Breast epithelium (tissue), 4 donors: ENCODE measurements at regions not wholly inside any gene's neighbourhood (a gene's known extent, or its start where the extent isn't known, plus 50 kb on each side); places are given as distances from the start of the nearest gene placed in this dataset.

ENCODE experiments used
- DNase-seq, 2 donors: peaks; one replicate each; pipeline ENCODE4 v3.0.0-alpha.2; 2019; ENCODE audit warnings: low spot score in 2 of 2
- H3K27ac ChIP-seq, 2 donors: fragments of 200-600 bp; sonication (generic) in 1 of 2; one replicate each; pipeline ENCODE4 v1.5.1; 2016 to 2019; ENCODE audit warnings: mild to moderate bottlenecking in 1 of 2
- H3K27me3 ChIP-seq, 2 donors: fragments of 200-600 bp; sonication (generic) in 1 of 2; one replicate each; pipeline versions ENCODE4 v1.5.1 to v1.6.0; 2017 to 2019; ENCODE audit warnings: control low read depth in 1 of 2, mild to moderate bottlenecking in 1 of 2
- H3K36me3 ChIP-seq: fragments of 200-600 bp; one replicate; pipeline ENCODE4 v1.5.1; 2019
- H3K4me1 ChIP-seq, 2 donors: fragments of 200-600 bp; sonication (generic); one replicate each; pipeline ENCODE4 v1.5.1; 2016 to 2019; ENCODE audit warnings: control low read depth in 1 of 2
- H3K4me3 ChIP-seq, 3 donors: fragments of 200-600 bp; sonication (generic); 1 replicate in 2 of 3; 2 replicates in 1 of 3; pipeline ENCODE4 v1.5.1; 2016 to 2019; ENCODE audit warnings: mild to moderate bottlenecking in 3 of 3, moderate library complexity in 2 of 3
- H3K9me3 ChIP-seq, 2 donors: fragments of 200-600 bp; sonication (generic) in 1 of 2; one replicate each; pipeline ENCODE4 v1.5.1; 2016 to 2019; ENCODE audit warnings: control low read depth in 1 of 2
- POLR2A ChIP-seq: fragments of 450-650 bp; IDR thresholded peaks from one replicate; pipeline ENCODE4 v1.6.1; 2016; ENCODE audit warnings: antibody characterized with exemption, mild to moderate bottlenecking, moderate library complexity
- POLR2AphosphoS5 ChIP-seq, 3 donors: sonication (generic); formaldehyde crosslinking; IDR thresholded peaks; one replicate each; pipeline ENCODE4 v1.6.1; 2017; ENCODE audit warnings: antibody characterized with exemption in 3 of 3
- intact Hi-C: fragments of 100-400 bp; cut with DNase I; formaldehyde crosslinking; loops from one replicate; pipeline ENCODE4 v1.15.1; 2023; ENCODE audit warnings: low total_unique reads
- TF ChIP-seq, protein P1 (sequence below), 3 donors: fragments of 450-650 bp; IDR thresholded peaks; one replicate each; pipeline ENCODE4 v1.5.1; 2016 to 2017; ENCODE audit warnings: antibody characterized with exemption in 3 of 3, mild to moderate bottlenecking in 3 of 3, moderate library complexity in 3 of 3

DNA sequence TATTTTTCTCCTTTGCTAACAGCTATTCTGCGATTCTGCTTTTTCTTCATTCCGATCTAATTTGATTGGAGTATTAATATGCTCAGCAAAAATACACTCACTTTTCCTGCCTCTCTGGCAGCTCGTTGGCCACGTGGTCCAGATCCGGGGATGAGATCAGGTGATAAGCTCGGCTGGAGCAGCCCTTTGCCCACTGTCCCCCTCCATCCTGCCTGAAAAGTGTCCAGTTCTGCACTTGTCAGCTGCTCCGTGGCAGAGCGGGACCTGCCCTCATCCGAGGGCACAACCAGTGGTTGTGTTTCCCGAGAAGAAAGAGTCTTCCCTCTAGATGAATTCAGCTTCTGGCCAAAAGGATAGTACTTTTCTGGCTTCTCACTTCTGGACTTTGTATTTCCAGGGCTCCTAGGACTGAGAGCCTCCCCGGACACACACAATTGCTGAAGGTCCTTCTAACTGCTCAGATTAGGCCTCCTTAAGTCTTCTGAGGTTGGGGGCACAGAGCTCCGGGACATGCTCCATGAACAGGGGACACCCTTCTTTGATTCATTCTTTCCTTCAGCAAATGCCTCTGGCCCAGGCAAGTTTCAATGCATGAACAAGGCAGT lies 103.9 kb upstream of the ALDH1A3 start:
- intact Hi-C loops, result no loop called here
- DNase-seq, result no peak
- Histone ChIP-seq H3K27me3 (no peaks in the 10 kb centered on the region), H3K36me3 (no peaks in the 10 kb centered on the region), H3K9me3 (no peaks in the 10 kb centered on the region), H3K4me1 (peaks cover 0 to 6% of the 10 kb centered on the region in 2 donors), H3K4me3 (no peak overlapping the region), H3K27ac (no peak overlapping the region)
- TF ChIP-seq POLR2A, result no peak

DNA sequence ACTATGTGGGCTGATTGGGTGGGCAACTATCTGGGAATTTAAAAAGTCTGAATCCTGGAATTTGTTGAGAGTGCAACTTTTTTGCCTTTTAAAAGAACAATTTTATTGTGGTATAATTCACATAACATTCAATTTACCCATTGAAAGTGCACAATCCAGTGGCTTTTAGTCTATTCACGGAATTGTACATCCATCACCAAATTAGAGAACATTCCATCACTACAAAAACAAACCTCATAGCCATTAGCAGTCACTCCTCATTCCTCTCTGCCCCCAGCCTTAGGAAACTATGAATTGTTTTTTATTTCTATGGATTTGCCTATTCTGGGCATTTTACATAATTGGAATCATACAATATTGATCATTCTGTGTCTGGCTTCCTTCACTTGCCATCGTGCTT lies 101.8 kb upstream of the ALDH1A3 start:
- intact Hi-C loops, result no loop called here
- no peak overlapping the region for H3K4me3 ChIP-seq
- no peaks in the 10 kb centered on the region for H3K36me3 ChIP-seq
- no peak for TF ChIP-seq POLR2AphosphoS5 (IDR thresholded peaks at IDR 0.05)
- no peak for TF ChIP-seq POLR2A
- TF ChIP-seq, protein P1, sequence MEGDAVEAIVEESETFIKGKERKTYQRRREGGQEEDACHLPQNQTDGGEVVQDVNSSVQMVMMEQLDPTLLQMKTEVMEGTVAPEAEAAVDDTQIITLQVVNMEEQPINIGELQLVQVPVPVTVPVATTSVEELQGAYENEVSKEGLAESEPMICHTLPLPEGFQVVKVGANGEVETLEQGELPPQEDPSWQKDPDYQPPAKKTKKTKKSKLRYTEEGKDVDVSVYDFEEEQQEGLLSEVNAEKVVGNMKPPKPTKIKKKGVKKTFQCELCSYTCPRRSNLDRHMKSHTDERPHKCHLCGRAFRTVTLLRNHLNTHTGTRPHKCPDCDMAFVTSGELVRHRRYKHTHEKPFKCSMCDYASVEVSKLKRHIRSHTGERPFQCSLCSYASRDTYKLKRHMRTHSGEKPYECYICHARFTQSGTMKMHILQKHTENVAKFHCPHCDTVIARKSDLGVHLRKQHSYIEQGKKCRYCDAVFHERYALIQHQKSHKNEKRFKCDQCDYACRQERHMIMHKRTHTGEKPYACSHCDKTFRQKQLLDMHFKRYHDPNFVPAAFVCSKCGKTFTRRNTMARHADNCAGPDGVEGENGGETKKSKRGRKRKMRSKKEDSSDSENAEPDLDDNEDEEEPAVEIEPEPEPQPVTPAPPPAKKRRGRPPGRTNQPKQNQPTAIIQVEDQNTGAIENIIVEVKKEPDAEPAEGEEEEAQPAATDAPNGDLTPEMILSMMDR (IDR thresholded peaks at IDR 0.05), result no peak
- no peaks in the 10 kb centered on the region for H3K27me3 ChIP-seq
- no peaks in the 10 kb centered on the region for H3K4me1 ChIP-seq
- no peak for DNase-seq
- H3K9me3 ChIP-seq, result no peaks in the 10 kb centered on the region
- H3K27ac ChIP-seq, result no peak overlapping the region

DNA sequence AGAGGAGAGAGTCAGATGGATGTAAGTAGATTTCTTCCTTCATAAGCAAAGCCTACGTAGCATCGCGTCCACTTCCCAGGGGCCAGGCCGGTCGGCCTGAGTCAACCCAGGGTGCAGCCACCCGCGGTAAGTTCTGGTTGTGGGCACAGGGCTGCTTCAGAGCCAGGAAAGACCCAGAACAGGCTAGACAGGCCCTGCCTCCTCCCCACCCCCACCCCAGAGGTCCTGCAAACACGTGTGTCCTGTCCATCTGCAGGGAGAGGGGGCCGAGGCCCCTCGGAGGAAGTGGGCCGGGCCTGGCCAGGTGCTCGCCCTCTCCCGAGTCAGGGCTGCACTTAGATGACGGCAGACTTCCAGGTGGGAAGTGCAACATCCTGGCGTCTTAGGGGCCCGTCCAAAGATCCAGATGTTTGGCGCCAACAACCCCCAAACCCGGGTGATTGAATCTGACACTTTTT lies 100.8 kb upstream of the ALDH1A3 start:
- intact Hi-C loops, result no loop called here
- H3K9me3 ChIP-seq, result no peaks in the 10 kb centered on the region
- H3K4me3 ChIP-seq, result no peak overlapping the region
- TF ChIP-seq POLR2AphosphoS5 (IDR thresholded peaks at IDR 0.05) (no peak), POLR2A (no peak)
- TF ChIP-seq, protein P1 (IDR thresholded peaks at IDR 0.05), result no peak
- no peaks in the 10 kb centered on the region for H3K36me3 ChIP-seq
- H3K4me1 ChIP-seq, result no peaks in the 10 kb centered on the region
- no peaks in the 10 kb centered on the region for H3K27me3 ChIP-seq
- peak overlapping the region in 1 of 2 donors; percentile 19 for H3K27ac ChIP-seq
- peak in 1 of 2 donors; percentile 9 for DNase-seq

DNA sequence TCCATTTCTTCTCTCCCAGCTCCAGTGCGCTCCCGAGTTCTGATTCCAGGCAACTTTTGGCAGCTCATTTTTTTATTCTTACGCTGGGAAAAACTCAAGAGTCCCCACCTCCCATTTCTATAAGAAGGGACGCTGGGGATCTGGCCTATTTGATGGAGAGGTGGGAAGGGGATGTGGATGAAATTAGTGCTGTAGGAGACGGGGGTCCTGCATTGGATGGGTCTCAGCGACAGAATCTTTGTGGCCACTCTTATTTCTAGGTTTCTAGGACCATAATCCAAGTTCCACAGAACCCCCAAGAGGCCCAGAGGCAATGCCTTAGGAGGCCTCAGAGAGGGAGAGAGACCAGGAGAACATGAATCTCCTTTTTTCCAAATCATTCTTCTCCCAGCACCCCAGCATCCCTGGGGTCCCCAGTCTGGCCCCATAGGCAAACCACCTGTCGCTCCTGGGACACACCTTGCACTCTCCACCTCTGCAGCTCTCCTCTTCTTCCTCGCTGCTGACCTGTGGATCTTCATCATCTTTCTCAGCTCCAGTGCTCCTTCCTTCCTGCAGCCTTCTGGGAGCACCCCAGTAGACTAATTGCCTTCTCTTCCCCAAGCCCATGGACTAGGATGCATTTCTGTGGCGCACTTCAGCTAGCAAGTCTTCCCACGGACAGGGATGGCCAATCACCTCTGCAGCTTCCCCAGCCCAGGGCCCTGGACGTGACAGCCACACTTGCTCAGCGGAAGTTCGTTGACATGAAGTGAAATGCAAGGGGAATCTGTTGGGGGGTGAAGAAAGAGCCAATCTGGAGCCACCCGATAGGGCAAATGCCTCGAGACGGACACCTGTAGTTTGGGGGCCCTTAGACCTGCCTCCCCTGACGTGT lies 100.1 kb upstream of the ALDH1A3 start:
- TF ChIP-seq POLR2A (no peak), POLR2AphosphoS5 (IDR thresholded peaks at IDR 0.05) (no peak)
- TF ChIP-seq, protein P1 (IDR thresholded peaks at IDR 0.05), result no peak
- H3K27ac ChIP-seq, result no peak overlapping the region
- intact Hi-C loops, result no loop called here
- no peak overlapping the region for H3K4me3 ChIP-seq
- no peaks in the 10 kb centered on the region for H3K36me3 ChIP-seq
- no peaks in the 10 kb centered on the region for H3K4me1 ChIP-seq
- H3K27me3 ChIP-seq, result no peaks in the 10 kb centered on the region
- DNase-seq, result peak in 1 of 2 donors; percentile 10
- H3K9me3 ChIP-seq, result no peaks in the 10 kb centered on the region

DNA sequence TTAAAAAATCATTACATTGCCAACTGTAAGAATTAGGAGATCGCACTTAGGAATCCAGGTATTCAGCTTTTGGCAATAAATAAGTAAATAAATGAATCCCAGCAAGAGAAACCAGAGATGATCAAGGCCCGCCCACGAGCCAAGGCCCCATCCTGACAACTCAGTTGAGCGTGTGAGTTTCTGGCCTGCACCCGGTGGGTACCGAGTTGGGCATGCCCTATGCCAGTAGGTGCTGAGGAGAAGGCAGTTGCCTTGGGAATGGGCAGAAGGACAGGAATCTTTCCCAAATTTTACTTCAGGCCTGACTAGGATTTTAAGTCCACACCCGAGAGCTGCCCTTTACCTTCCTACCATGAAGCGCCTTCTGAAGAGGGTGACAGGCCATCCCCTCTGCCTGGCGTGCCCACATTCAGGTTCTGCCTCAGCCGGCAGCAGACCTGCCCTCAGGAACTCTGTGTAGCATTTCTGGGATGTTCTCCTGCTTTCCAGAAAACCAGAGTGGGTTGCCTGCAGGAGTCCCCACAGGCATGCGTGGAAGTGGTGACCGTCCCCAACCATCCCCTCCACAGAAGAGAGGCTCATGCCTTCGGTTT lies 99.3 kb upstream of the ALDH1A3 start:
- intact Hi-C loops, result no loop called here
- Histone ChIP-seq H3K4me1 (no peaks in the 10 kb centered on the region), H3K9me3 (no peaks in the 10 kb centered on the region), H3K27ac (no peak overlapping the region), H3K27me3 (no peaks in the 10 kb centered on the region), H3K36me3 (no peaks in the 10 kb centered on the region), H3K4me3 (no peak overlapping the region)
- TF ChIP-seq, protein P1 (IDR thresholded peaks at IDR 0.05), result no peak
- TF ChIP-seq POLR2AphosphoS5 (IDR thresholded peaks at IDR 0.05) (no peak), POLR2A (no peak)
- no peak for DNase-seq
